Neuronal stem cell (in vitro differentiated cells): ENCODE measurements at regions not wholly inside any gene's neighbourhood (a gene's known extent, or its start where the extent isn't known, plus 50 kb on each side); places are given as distances from the start of the nearest gene placed in this dataset.

ENCODE experiments used
- DNase-seq: peaks from one replicate; pipeline ENCODE4 v3.0.0-alpha.2; 2013; ENCODE audit warnings: low spot score
- H2AFZ ChIP-seq: one replicate; pipeline ENCODE4 v1.6.1; 2013; ENCODE audit warnings: mild to moderate bottlenecking, low read length, inconsistent platforms
- H2AK5ac ChIP-seq: 2 replicates; pipeline ENCODE4 v1.6.1; 2013; ENCODE audit warnings: low read depth, mild to moderate bottlenecking, inconsistent platforms, low read length, moderate library complexity, mixed read lengths
- H2BK120ac ChIP-seq: 2 replicates; pipeline ENCODE4 v1.6.1; 2013; ENCODE audit warnings: low read depth, mild to moderate bottlenecking, inconsistent platforms, low read length, moderate library complexity, mixed read lengths
- H2BK12ac ChIP-seq: one replicate; pipeline ENCODE4 v1.6.1; 2013; ENCODE audit warnings: low read length, inconsistent platforms
- H2BK15ac ChIP-seq: 2 replicates; pipeline ENCODE4 v1.6.1; 2013; ENCODE audit warnings: mild to moderate bottlenecking, low read length, inconsistent platforms, mixed read lengths
- H2BK5ac ChIP-seq: one replicate; pipeline ENCODE4 v1.6.1; 2013; ENCODE audit warnings: inconsistent platforms, mild to moderate bottlenecking, low read length, moderate library complexity
- H3K14ac ChIP-seq: one replicate; pipeline ENCODE4 v1.6.1; 2013; ENCODE audit warnings: low read length, inconsistent platforms
- H3K18ac ChIP-seq: 2 replicates; pipeline ENCODE4 v1.6.1; 2013; ENCODE audit warnings: low read length, inconsistent platforms
- H3K23ac ChIP-seq: 2 replicates; pipeline ENCODE4 v1.6.1; 2013; ENCODE audit warnings: low read depth, mild to moderate bottlenecking, mixed read lengths, low read length, inconsistent platforms; ENCODE audit not compliant: poor library complexity
- H3K27ac ChIP-seq: replicated peaks from 3 replicates; pipeline ENCODE4 v1.5.1; 2013; ENCODE audit warnings: low read length, inconsistent platforms
- H3K27me3 ChIP-seq, 3 experiments: 2 replicates each; pipeline ENCODE4 v1.6.1; 2013; ENCODE audit warnings: low read length in 3 of 3, mild to moderate bottlenecking in 2 of 3, inconsistent platforms in 1 of 3, low read depth in 1 of 3, mixed read lengths in 1 of 3, moderate library complexity in 1 of 3; ENCODE audit not compliant: control insufficient read depth in 3 of 3, insufficient read depth in 3 of 3
- H3K36me3 ChIP-seq, 2 donors: replicated peaks in 1 of 2; 2 replicates each; pipeline ENCODE4 v1.6.1; 2013; ENCODE audit warnings: low read length in 2 of 2; ENCODE audit not compliant: control insufficient read depth in 2 of 2, insufficient read depth in 2 of 2
- H3K4ac ChIP-seq: 2 replicates; pipeline ENCODE4 v1.6.1; 2013; ENCODE audit warnings: inconsistent platforms, mild to moderate bottlenecking, low read length, moderate library complexity
- H3K4me1 ChIP-seq, 2 donors: 1 replicate in 1 of 2; 2 replicates in 1 of 2; pipeline ENCODE4 v1.6.1; 2013; ENCODE audit warnings: low read length in 2 of 2, low read depth in 1 of 2; ENCODE audit not compliant: control insufficient read depth in 2 of 2, insufficient read depth in 1 of 2
- H3K4me2 ChIP-seq: one replicate; pipeline ENCODE4 v1.6.1; 2013; ENCODE audit warnings: mild to moderate bottlenecking, low read length, inconsistent platforms; ENCODE audit not compliant: insufficient read depth, poor library complexity, severe bottlenecking
- H3K4me3 ChIP-seq, 2 donors: 2 replicates each; pipeline ENCODE4 v1.5.1; 2013; ENCODE audit warnings: low read length in 2 of 2, mild to moderate bottlenecking in 2 of 2, inconsistent platforms in 1 of 2, moderate library complexity in 1 of 2
- H3K79me1 ChIP-seq: one replicate; pipeline ENCODE4 v1.6.1; 2013; ENCODE audit warnings: low read depth, mild to moderate bottlenecking, inconsistent platforms, low read length, moderate library complexity
- H3K9ac ChIP-seq: one replicate; pipeline ENCODE4 v1.6.1; 2013; ENCODE audit warnings: mild to moderate bottlenecking, low read depth, low read length, inconsistent platforms; ENCODE audit not compliant: poor library complexity
- H3K9me3 ChIP-seq, 2 donors: replicated peaks in 1 of 2; 2 replicates each; pipeline versions ENCODE3 to v1.6.1; 2013; ENCODE audit warnings: low read length in 2 of 2, mild to moderate bottlenecking in 2 of 2, inconsistent platforms in 1 of 2, low read depth in 1 of 2, mixed read lengths in 1 of 2, moderate library complexity in 1 of 2; ENCODE audit not compliant: control insufficient read depth in 2 of 2, insufficient read depth in 1 of 2
- H4K8ac ChIP-seq: one replicate; pipeline ENCODE4 v1.6.1; 2013; ENCODE audit warnings: low read depth, mild to moderate bottlenecking, inconsistent platforms, low read length, moderate library complexity
- H4K91ac ChIP-seq: one replicate; pipeline ENCODE4 v1.6.1; 2013; ENCODE audit warnings: low read length, low read depth, mild to moderate bottlenecking, inconsistent platforms; ENCODE audit not compliant: poor library complexity
- WGBS, 2 donors: extraction: QIAGEN DNeasy Blood & Tissue Kit; methylation state at CpG; one replicate each; pipeline ENCODE4 v1.1.7; 2013; ENCODE audit warnings: missing lambda C conversion rate in 2 of 2, mixed read lengths in 1 of 2; ENCODE audit not compliant: insufficient read length in 2 of 2, insufficient replicate concordance in 1 of 2; ENCODE audit errors: extremely low coverage in 2 of 2; 5-methylcytosine and 5-hydroxymethylcytosine counted together

DNA sequence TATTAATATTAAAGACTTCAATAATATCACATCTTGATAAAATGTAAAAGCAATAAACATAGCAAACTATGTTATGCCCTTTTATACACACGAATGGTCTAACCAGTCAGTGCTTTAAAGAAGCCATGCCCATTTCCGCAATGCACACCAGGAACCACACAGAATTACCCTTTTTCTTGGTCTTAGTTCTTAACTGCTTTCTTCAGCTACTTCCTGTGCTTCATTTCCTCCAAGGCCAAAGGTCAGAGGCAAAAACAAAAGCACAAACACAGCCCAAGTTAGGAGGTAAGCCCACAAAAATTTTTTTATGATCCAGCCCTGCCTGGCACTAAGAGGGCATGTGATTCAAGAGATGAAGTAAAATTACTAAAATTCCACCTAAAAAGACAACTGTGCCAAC lies 267.2 kb downstream of the FBXO15 start:
- Histone ChIP-seq H3K4me3 (no peak overlapping the region), H2BK12ac (no peak overlapping the region), H4K91ac (no peak overlapping the region), H3K18ac (no peak overlapping the region), H3K27ac (no peak overlapping the region), H4K8ac (no peak overlapping the region), H2AFZ (no peak overlapping the region), H3K36me3 (no peaks in the 10 kb centered on the region), H3K4ac (no peak overlapping the region), H3K23ac (no peak overlapping the region), H3K9me3 (no peaks in the 10 kb centered on the region), H3K27me3 (no peaks in the 10 kb centered on the region), H3K9ac (no peak overlapping the region), H3K4me1 (no peaks in the 10 kb centered on the region), H3K4me2 (no peak overlapping the region), H2BK15ac (no peak overlapping the region), H2BK120ac (no peak overlapping the region), H2AK5ac (no peak overlapping the region), H3K79me1 (no peaks in the 10 kb centered on the region), H2BK5ac (no peak overlapping the region), H3K14ac (no peak overlapping the region)
- no CpG with 5 or more reads among the region's 2 CpGs for WGBS, 2 donors
- DNase-seq: no peak

DNA sequence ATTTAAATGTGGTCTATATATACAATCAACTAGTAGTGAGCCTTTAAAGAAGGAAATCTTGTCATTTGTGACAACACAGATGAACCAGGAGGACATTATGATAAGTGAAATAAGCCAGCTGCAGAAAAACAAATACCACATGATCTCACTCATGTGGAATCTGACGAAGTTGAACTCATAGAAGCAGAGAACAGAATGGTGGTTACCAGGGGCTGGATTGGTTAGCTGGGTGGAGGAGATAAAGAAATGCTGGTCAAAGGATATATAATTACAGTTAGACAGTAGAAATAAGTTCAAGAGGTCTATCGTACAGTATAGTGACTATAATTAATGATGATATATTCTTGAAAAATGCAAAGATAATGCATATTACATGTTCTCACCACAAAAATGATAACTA lies 267.9 kb downstream of the FBXO15 start:
- Histone ChIP-seq H2AFZ (no peak overlapping the region), H2AK5ac (no peak overlapping the region), H3K27ac (no peak overlapping the region), H2BK12ac (no peak overlapping the region), H3K23ac (no peak overlapping the region), H2BK5ac (no peak overlapping the region), H3K9ac (no peak overlapping the region), H4K8ac (no peak overlapping the region), H3K4ac (no peak overlapping the region), H3K27me3 (no peaks in the 10 kb centered on the region), H3K14ac (no peak overlapping the region), H2BK120ac (no peak overlapping the region), H2BK15ac (no peak overlapping the region), H4K91ac (no peak overlapping the region), H3K36me3 (no peaks in the 10 kb centered on the region), H3K4me1 (no peaks in the 10 kb centered on the region), H3K9me3 (no peaks in the 10 kb centered on the region), H3K4me3 (no peak overlapping the region), H3K4me2 (no peak overlapping the region), H3K18ac (no peak overlapping the region), H3K79me1 (no peaks in the 10 kb centered on the region)
- WGBS, 2 donors: no CpG with 5 or more reads among the region's 2 CpGs
- no peak for DNase-seq

DNA sequence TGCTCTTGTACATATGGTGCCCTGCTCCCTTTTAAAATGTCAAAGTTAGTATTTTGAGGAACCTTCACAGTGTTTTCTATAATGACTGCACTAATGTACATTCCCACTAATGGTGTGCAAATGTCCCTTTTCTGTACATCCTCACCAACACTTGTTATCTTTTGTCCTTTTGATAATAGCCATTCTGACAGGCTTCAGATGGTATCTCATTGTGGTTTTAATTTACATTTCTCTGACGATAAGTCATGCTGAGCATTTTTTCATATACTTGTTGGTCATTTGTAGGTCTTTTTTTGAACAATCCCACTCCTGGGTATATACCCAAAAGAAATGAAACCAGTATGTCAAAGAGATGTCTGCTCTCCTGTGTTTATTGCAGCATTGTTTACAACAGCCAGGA lies 268.3 kb downstream of the FBXO15 start:
- Histone ChIP-seq H2BK12ac (no peak overlapping the region), H3K36me3 (no peaks in the 10 kb centered on the region), H3K27me3 (no peaks in the 10 kb centered on the region), H3K9me3 (no peaks in the 10 kb centered on the region), H2BK5ac (no peak overlapping the region), H3K14ac (no peak overlapping the region), H3K9ac (no peak overlapping the region), H3K79me1 (no peaks in the 10 kb centered on the region), H2BK120ac (no peak overlapping the region), H3K4me1 (no peaks in the 10 kb centered on the region), H3K23ac (no peak overlapping the region), H2AFZ (no peak overlapping the region), H3K27ac (no peak overlapping the region), H3K4me3 (no peak overlapping the region), H2BK15ac (no peak overlapping the region), H3K18ac (no peak overlapping the region), H4K8ac (no peak overlapping the region), H3K4ac (no peak overlapping the region), H2AK5ac (no peak overlapping the region), H4K91ac (no peak overlapping the region), H3K4me2 (no peak overlapping the region)
- no CpG with 5 or more reads among the region's 1 CpG for WGBS, 2 donors
- no peak for DNase-seq

DNA sequence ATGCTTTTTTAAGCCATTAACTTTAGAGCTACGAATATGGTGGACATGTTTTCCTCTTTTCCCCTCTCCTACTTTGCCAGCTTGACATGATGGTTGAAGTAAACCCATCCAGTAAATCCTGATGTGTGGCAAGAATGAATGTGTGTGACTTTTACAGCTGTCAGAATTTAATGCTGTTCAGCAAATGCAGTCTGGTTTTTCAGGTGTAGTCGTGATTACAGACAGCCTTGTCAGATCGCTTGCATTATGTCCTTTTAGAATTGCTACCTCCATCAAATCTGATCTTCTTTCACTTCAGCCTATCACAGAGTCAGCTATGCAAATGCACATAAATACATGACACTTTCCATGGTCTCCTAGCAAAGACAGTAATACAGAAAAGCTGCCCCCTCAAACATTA lies 278.5 kb downstream of the FBXO15 start:
- H4K91ac ChIP-seq: no peak overlapping the region
- no peak overlapping the region for H3K4me2 ChIP-seq
- no peak overlapping the region for H4K8ac ChIP-seq
- no peaks in the 10 kb centered on the region for H3K27me3 ChIP-seq
- H2BK15ac ChIP-seq: no peak overlapping the region
- H3K4ac ChIP-seq: no peak overlapping the region
- H3K27ac ChIP-seq: no peak overlapping the region
- no peak overlapping the region for H2BK120ac ChIP-seq
- no peak overlapping the region for H2AK5ac ChIP-seq
- WGBS, 2 donors: no CpG with 5 or more reads among the region's 3 CpGs
- no peak overlapping the region for H2AFZ ChIP-seq
- H3K23ac ChIP-seq: no peak overlapping the region
- H3K4me3 ChIP-seq: no peak overlapping the region
- no peak overlapping the region for H3K14ac ChIP-seq
- H3K9me3 ChIP-seq: no peaks in the 10 kb centered on the region
- H3K36me3 ChIP-seq: no peaks in the 10 kb centered on the region
- no peak overlapping the region for H2BK12ac ChIP-seq
- H3K18ac ChIP-seq: no peak overlapping the region
- H2BK5ac ChIP-seq: no peak overlapping the region
- no peak for DNase-seq
- no peak overlapping the region for H3K9ac ChIP-seq
- H3K79me1 ChIP-seq: no peaks in the 10 kb centered on the region
- H3K4me1 ChIP-seq: peaks cover 0 to 2% of the 10 kb centered on the region in 2 donors
